ENCODE measurements at regions not wholly inside any gene's neighbourhood (a gene's known extent, or its start where the extent isn't known, plus 50 kb on each side); places are given as distances from the start of the nearest gene placed in this dataset.

DNA sequence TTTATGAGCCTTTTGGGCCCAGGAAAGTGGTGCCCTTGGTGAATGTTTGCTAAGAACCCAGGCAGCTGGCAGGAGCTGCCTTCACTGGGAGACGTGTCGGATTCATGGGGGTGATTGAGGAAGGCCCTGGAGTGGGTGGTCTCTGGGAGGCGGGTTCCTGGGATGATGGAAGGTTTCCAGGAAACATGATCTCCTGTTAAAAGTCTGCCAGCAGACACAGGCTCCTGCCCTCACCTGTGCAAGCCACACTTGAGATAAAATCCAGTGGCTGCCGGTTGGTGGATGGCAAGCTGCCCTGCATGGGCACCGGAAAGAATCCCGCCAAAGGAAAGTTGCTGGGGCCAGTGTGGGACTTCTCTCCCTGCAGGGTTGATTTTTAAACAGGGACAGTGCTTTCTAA lies 189.0 kb upstream of the CIBAR2 start:
- Mint-ChIP-seq H3K4me1 (peaks cover 3% of the 10 kb centered on the region), H3K36me3 (ENCODE audit: low read depth) (no peaks in the 10 kb centered on the region), H3K4me3 (no peak overlapping the region), H3K27ac (no peak overlapping the region), H3K9me3 (no peaks in the 10 kb centered on the region), H3K27me3 (peaks cover 7% of the 10 kb centered on the region)
- no peak for ATAC-seq (replicated peaks)

DNA sequence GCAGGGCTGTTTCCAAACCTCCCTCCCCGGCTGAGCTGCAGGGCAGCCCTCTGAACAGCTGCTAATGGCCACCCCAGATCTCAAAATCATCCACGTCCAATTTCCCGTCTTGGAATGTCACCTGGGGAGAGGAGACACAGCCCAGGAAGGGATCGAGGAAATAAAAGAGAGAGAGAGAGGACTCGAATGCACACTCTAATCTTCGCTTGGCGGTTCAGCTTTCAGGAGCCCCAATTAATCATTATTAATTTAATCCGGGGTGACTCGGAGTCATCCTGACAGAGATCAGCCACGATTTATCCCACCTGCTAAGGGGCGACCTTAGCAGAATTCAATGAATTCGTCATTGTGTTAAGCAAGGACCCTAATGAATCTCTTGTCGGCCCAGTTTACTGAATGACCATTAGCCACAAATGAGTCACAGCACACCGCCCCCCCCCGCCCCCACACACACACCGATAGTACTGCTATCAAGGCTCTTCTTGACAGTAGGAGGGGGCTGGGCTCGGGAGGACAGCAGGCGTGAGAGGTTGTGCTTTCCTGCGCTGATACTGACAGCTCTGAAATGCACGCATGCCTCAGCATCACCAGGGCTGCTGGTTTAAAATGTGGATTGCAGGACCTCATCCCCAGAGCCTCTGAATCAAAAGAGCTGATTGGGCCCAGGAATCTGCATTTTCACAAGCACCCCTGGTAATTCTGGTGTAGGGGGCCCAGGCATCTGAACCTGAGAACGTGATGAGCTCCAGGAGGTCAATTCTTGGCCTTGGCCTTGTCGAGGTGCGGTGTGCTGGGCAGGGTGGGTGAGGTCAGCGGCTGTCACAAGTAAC lies 190.0 kb upstream of the CIBAR2 start:
- Mint-ChIP-seq H3K9me3 (no peaks in the 10 kb centered on the region), H3K27ac (no peak overlapping the region), H3K4me1 (peaks cover 6% of the 10 kb centered on the region), H3K36me3 (ENCODE audit: low read depth) (no peaks in the 10 kb centered on the region), H3K27me3 (no peaks in the 10 kb centered on the region), H3K4me3 (no peak overlapping the region)
- ATAC-seq (replicated peaks) = no peak

DNA sequence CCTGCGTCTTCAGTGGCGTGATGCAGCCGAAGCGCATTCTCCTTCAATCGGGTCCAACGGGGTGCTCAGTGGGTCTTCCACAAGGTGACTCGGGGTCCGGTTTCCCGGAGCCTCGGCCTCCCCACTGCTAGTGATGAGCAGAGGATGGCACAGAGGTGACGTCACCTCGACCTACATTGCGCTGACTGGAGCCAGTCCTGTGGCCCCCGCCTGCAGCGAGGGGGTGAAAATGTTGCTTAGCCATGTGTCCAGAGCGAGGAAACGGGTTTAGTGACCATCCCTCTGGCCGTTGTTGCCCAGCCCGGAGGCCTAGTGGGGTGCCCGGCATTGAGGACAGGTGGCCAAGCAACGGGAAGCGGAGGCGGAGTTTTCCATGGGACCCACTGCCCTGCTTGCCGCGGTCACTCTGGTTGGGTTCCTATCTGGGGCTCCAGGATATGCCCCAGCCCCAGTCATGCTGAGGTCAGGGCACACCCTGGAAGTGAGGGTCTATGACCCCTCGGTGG lies 190.6 kb upstream of the CIBAR2 start:
- ATAC-seq (replicated peaks) = no peak
- Mint-ChIP-seq H3K4me3 (peak overlapping the region; percentile 29), H3K27ac (no peak overlapping the region), H3K36me3 (ENCODE audit: low read depth) (no peaks in the 10 kb centered on the region), H3K9me3 (no peaks in the 10 kb centered on the region), H3K4me1 (peaks cover 6% of the 10 kb centered on the region), H3K27me3 (no peaks in the 10 kb centered on the region)

DNA sequence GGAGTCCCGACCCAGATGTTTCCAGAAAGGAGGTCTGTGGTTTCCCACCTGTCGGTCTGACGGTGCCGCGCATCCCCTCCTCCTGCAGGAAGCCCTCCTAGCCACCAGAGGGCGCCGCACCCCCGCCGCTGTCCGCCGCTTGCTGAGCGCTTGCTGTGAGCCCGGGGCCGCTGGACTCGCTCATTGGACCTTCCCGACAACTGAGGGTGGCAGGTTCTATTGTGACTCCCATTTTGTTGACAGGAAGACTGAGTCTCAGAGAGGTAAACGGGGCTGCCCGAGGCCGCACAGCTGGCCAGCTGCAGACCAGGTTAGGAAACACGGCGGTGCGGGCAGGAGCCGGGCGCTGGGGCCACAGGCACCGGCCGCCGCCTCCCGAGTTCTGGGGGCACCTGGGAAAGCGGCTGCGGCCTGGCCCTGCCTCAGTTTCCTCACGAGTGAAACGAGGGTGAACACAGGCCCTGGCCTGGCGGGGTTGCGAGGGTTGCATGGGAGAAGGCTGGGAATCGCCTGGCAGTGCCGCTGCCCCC lies 191.1 kb upstream of the CIBAR2 start:
- peak overlapping the region; percentile 29 for H3K4me3 Mint-ChIP-seq
- ATAC-seq (replicated peaks) = peak; percentile 47
- H3K27me3 Mint-ChIP-seq = no peaks in the 10 kb centered on the region
- no peak overlapping the region for H3K27ac Mint-ChIP-seq
- peaks cover 6% of the 10 kb centered on the region for H3K4me1 Mint-ChIP-seq
- H3K9me3 Mint-ChIP-seq = no peaks in the 10 kb centered on the region
- H3K36me3 Mint-ChIP-seq (ENCODE audit: low read depth) = no peaks in the 10 kb centered on the region

DNA sequence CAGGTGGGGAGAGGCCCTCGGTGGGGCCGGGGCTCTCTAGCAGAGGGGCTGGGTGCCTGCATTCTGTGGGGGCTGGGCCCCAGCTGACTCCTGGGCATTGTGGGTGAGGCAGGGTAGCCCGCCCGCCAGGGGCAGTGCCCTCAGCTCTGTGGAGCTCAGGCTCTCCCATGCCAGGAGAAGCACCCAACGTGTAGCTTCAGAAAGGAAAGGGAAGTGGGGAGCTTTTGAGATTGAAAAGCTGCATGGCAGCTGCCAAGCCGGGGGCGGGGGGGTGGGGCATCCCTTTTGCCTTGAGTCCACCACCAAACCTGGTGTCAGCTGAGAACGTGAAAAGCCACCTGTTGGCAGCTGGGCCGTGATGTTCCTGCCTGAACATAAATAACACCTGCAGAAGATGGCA lies 192.1 kb upstream of the CIBAR2 start:
- H3K4me3 Mint-ChIP-seq = no peak overlapping the region
- H3K27ac Mint-ChIP-seq = no peak overlapping the region
- H3K9me3 Mint-ChIP-seq = no peaks in the 10 kb centered on the region
- no peak for ATAC-seq (replicated peaks)
- H3K27me3 Mint-ChIP-seq = no peaks in the 10 kb centered on the region
- peaks cover 6% of the 10 kb centered on the region for H3K4me1 Mint-ChIP-seq
- H3K36me3 Mint-ChIP-seq (ENCODE audit: low read depth) = no peaks in the 10 kb centered on the region

DNA sequence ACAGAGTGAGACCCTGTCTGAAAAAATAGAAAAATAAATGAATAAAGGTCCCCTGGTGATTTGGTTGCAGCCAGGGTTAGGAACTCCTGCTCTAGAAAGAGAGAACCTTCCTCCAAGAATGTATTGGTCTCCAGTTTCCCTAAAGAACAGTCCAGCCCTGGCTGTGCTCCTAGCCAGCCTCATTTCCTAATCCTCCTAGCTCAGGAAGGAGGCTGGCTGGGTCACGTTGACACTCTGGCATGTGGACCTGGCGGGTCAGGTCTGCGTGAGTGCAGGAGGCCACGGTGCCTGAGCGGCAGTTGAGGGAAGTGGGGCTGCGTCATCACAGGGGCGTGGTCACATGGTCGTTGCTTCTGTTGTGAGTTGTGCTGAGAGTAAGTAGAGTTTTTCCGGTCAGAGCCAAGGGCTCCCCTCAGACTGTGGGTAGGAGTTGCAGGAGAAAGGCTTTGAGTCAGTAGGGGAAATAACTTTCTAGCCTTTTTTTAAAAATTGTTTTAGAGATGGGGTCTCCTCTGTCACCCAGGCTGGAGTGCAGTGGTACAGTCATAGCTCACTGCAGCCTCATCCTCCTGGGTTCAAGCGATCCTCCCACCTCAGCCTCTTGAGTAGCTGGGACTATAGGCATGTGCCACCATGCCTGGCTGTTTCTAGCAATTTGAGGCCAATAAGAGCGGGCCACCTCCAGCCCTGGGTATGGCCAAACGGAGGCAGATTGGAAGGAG lies 194.0 kb upstream of the CIBAR2 start:
- Mint-ChIP-seq H3K4me1 (peaks cover 6% of the 10 kb centered on the region), H3K27ac (peak overlapping the region; percentile 23), H3K9me3 (no peaks in the 10 kb centered on the region), H3K36me3 (ENCODE audit: low read depth) (no peaks in the 10 kb centered on the region), H3K27me3 (no peaks in the 10 kb centered on the region), H3K4me3 (peak overlapping the region; percentile 38)
- peak; percentile 95 for ATAC-seq (replicated peaks)

DNA sequence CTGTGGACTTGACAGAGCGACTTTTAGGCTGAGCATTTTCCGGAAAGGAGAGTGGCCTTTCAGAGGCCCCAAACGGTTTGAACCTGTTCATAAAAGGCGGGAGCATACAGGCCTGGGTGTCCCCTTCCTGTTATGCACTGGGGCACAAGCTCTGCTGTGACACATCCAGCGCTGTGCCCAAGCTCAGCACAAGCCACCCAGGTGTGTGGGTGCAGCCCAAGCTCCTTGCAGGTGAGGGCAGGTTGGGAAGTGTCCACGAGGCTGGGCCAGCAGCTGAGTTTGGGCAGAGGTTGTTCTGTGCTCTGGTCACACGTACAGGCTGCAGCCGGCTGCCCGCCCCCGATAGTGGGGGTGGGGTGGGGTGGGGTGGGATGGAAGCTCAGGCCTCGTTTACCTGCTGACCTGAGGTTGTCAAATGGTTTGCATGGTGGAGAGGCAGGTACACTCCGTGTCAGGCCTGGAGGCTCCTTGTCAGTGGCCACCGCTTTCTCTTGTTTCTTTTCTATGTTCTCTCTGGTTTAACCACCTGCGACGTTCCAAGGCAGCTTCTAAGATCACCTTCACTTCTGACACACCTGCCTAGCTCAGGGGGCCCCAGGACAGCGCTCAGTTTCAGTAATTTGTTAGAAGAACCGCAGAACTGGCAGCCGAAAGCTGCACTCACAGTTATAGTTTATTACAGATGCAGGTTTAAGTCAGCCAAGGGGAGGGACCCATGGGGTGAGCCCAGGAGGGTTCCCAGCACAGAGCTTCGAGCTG lies 194.7 kb upstream of the CIBAR2 start:
- Mint-ChIP-seq H3K36me3 (ENCODE audit: low read depth) (no peaks in the 10 kb centered on the region), H3K9me3 (no peaks in the 10 kb centered on the region), H3K4me3 (no peak overlapping the region), H3K4me1 (peaks cover 6% of the 10 kb centered on the region), H3K27me3 (no peaks in the 10 kb centered on the region), H3K27ac (no peak overlapping the region)
- no peak for ATAC-seq (replicated peaks)

DNA sequence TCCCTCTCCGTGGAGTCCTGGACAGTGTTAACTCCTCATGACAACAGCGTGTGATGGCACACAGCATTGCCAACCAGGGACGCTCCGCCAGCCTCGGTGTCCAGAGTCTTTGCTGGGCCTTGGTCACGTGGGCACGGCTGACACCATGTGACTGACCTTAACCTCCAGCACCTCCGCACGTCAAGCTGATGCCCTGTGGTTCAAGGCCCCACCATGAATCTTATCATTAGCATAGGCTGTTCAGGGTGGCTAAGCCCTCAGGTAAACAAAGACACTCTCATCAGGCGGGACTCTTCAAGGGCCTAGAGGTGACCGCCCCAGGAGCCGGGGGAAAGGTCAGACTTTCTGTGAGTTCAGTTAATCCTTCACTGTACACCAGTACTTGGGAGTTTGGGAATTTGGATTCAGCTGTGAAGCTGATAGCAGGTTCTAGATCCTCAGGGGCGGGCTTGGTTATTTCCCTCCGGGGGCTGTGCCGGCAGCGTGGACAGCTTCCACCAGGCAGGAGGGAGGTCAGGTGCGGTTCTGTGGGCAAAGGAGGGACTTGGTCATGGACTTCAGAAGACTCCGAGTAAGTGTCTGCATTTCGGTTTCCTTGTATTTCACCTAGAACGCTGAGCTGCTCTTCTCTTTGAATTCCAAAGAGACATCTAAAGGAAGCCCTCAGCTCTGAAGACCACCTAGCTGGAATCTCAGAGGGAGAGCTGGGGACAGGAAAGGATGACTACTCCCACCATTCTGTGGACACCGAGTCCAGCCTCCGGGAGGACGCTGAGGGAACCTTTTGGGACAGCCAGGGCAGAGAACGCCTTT lies 195.5 kb upstream of the CIBAR2 start:
- H3K36me3 Mint-ChIP-seq (ENCODE audit: low read depth) = no peaks in the 10 kb centered on the region
- peaks cover 6% of the 10 kb centered on the region for H3K4me1 Mint-ChIP-seq
- no peaks in the 10 kb centered on the region for H3K9me3 Mint-ChIP-seq
- peaks cover 4% of the 10 kb centered on the region for H3K27me3 Mint-ChIP-seq
- H3K27ac Mint-ChIP-seq = no peak overlapping the region
- H3K4me3 Mint-ChIP-seq = no peak overlapping the region
- ATAC-seq (replicated peaks) = no peak

DNA sequence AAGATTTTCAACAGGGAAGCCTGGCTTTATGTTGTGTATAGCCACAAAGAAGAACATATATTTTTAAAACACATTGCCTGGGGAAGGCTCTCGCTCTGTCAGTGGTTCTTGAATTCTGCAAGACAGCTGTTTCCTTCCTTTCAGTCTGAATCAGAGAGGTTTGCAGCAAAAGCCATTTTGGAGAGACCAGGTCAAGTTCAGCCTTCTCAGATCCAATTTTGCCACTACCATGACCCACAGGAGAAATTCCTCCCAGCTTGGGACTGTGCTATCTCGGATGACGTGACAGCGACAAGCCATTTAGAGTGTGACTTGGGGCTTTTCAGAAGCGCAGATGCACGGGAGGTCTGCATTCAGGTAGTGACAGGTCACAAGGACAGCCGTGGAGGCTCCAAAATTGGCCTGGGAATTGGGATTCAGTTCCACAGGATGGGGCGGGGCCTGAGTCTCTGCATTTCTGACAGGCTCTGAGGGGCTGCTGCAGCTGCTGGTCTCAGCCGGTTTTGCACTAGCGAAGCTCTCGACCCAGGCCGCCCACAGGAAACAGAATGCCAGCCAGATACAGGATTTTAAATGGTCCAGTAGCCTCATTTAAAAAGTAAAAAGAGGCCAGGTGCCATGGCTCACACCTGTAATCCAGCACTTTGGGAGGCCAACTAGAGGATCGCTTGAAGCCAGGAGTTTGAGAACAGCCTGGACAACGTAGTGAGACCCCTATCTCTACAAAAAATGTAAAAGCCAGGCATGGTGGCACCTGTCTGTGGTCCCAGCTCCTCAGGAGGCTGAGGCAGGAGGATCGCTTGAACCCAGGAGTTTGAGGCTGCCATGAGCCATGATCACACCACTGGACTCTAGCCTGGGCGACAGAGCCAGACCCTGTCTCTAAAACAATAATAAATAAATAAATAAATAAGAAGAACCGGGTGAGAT lies 196.6 kb upstream of the CIBAR2 start:
- H3K27ac Mint-ChIP-seq = no peak overlapping the region

DNA sequence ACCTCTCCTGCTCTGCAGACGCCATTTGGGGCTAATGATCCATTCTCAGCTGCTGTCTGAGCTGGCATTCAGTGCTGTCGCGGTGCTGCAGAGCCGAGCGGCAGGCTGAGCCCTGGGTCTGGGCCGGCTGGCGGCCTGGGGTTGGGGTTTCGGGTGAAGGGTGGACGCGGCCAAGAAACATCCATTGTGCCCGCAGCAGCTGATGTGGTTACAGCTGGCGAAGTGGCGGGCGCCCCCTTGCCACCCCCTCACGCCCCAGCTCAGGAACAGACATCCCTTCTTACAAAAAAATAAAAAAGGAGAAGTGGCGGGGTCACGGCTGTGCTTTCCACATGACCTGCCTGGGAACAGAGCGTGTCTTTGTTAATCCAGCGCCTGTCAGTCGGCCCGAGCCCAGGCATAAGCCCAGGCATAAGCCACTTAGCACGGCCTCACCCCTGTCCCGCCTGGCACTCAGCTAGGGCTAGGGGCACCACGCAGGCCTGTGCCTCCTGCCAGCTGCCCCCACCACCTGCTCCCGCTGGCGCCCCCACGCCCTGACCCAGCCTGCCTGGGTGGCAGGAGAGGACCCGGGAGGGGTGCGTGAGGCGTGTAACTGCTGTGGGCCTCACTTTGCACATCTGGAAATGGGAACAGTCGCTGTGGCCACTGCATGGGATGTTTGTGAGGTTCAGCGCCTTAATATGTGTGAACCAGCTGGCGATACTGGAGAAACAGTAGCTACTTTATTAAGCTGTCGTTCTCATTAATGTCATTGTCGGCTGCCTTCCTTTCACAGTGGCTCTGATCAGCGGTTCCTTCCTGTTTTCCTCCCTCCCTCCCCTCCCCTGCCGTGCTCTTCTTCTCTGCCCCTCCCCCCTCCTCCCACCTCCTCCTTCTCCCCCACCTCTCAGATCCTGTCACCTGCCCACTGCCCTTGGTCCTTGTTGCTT lies 197.7 kb upstream of the CIBAR2 start:
- no peak overlapping the region for H3K27ac Mint-ChIP-seq
- H3K4me1 Mint-ChIP-seq = peaks cover 6% of the 10 kb centered on the region
- no peaks in the 10 kb centered on the region for H3K9me3 Mint-ChIP-seq
- H3K27me3 Mint-ChIP-seq = peaks cover 4% of the 10 kb centered on the region
- no peak overlapping the region for H3K4me3 Mint-ChIP-seq
- H3K36me3 Mint-ChIP-seq (ENCODE audit: low read depth) = no peaks in the 10 kb centered on the region
- ATAC-seq (replicated peaks) = no peak

More for the DNA sequence above, 196.6 kb upstream of the CIBAR2 start:
- Mint-ChIP-seq H3K27me3 (peaks cover 4% of the 10 kb centered on the region), H3K4me3 (no peak overlapping the region), H3K4me1 (peaks cover 6% of the 10 kb centered on the region), H3K9me3 (no peaks in the 10 kb centered on the region), H3K36me3 (ENCODE audit: low read depth) (no peaks in the 10 kb centered on the region)
- ATAC-seq (replicated peaks) = no peak

DNA sequence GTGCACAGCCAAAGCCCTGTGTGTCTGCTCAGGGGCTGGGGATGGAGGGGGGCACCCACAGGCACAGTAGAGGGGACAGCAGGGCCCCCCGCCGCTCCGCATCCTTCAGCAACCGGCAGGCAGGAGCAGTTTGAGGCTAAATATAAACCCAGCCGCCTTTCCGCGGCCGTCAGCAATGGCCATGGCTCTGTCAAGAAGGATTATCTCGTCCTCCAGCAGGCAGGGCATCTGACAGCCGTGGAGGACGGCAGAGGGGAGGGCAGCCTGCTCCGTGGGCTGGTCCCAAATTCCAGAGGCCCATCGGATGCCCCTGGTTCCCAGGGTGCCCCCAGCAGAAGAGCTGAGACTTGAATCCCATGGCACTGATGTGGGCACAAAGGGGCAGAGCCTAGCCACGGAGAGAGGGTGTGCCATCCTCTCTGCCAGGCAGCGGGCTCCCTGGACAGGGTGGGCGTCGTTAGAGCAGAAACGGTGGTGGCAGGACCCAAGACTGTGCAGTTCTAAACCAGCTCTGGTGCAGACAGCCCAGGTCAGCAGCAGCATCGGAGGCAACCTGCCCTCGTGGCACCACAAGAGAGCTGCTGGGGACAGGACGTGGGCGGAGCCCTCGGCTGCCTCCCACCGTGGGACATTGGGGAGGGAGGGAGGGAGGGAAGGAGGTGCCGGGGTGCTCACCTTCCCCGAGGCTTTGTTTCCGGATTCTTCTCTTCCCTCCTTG lies 198.8 kb upstream of the CIBAR2 start:
- H3K27me3 Mint-ChIP-seq = peaks cover 4% of the 10 kb centered on the region
- H3K4me1 Mint-ChIP-seq = peaks cover 5% of the 10 kb centered on the region
- no peak overlapping the region for H3K27ac Mint-ChIP-seq
- H3K9me3 Mint-ChIP-seq = no peaks in the 10 kb centered on the region
- H3K4me3 Mint-ChIP-seq = peak overlapping the region; percentile 39
- no peaks in the 10 kb centered on the region for H3K36me3 Mint-ChIP-seq (ENCODE audit: low read depth)
- ATAC-seq (replicated peaks) = peak; percentile 28

DNA sequence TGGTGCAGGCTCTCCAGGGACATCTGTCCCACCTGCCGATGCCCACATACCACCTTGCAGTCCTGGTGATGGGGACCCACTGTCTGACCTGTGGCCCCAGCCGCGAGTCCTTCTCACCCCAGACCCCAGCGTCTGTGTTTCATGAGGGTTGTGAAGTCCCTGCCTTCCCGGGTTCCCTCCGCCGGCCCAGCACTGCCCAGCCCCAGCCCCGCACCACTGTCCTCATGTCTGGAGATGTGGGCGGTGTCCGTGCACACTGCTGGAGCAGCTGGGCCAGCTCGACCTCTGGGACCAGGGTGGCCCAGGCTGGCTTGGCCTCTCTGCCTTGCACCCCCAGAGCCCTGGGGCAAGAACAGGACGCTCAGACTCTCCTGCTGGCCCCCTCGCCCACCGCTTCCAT lies 199.5 kb upstream of the CIBAR2 start:
- no peak for ATAC-seq (replicated peaks)
- Mint-ChIP-seq H3K4me1 (no peaks in the 10 kb centered on the region), H3K27me3 (peaks cover 4% of the 10 kb centered on the region), H3K9me3 (no peaks in the 10 kb centered on the region), H3K4me3 (peak overlapping the region; percentile 39), H3K27ac (no peak overlapping the region), H3K36me3 (ENCODE audit: low read depth) (no peaks in the 10 kb centered on the region)
